GM04503 (cell line): ENCODE measurements at regions not wholly inside any gene's neighbourhood (a gene's known extent, or its start where the extent isn't known, plus 50 kb on each side); places are given as distances from the start of the nearest gene placed in this dataset.
"Not testable (repeated sequence)": the region's sequence is repeated elsewhere in the genome, so short reads cannot be mapped to it uniquely, and the experiment has no call there.

Source experiments
- DNase-seq: peaks from one replicate; pipeline ENCODE4 v3.0.0-alpha.2; 2012; ENCODE audit warnings: low read depth

DNA sequence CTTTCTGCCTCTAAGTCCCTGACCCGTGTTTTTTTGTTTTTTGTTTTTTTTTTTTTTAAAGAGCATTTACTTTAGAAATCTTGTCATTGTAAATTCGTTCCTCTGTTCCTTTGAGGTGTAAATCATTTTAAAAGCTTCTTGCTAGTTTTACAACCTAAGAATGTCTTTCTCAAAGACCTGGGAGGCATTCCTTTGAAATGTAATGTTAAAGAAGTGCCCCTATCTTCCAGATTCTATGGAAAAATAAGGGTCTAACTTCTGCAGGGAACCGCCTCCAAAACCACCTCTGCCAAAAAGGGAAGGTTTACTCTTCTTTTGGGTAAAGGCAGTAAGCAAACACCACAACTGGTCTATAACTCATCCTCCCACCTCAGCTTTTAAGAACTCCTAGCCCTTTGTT is 259.6 kb upstream of the ZNF804A start:
- no peak for DNase-seq

DNA sequence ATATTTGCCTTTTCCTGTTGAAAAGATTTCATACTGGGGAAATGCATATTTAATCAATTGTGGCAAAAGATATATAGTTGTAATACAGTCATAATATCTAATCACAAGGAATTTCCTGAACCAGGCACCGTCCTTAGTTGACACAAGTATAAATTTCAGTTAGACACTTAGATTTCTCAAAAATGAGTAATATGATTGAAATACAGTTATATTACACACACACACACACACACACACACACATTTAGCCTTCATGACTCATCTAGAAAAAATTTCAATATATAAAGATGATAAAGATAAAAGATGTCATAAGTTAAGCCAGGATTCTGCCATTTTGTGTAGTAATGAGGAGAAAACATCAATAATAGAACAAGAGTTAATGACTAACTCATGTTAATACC is 258.4 kb upstream of the ZNF804A start:
- no peak for DNase-seq

- DNase-seq = no peak
Measured at GRCh38 chr2:184346338-184346862, 251.9 kb upstream of the ZNF804A start.

GRCh38 chr2:184351126-184351525 is 247.2 kb upstream of the ZNF804A start:
- DNase-seq = no peak

- DNase-seq = no peak
Measured at GRCh38 chr2:184357033-184357432, 241.3 kb upstream of the ZNF804A start.

GRCh38 chr2:184359379-184359778 is 238.9 kb upstream of the ZNF804A start:
- DNase-seq = no peak

GRCh38 chr2:184363213-184363612 is 235.1 kb upstream of the ZNF804A start:
- DNase-seq = no peak

DNA sequence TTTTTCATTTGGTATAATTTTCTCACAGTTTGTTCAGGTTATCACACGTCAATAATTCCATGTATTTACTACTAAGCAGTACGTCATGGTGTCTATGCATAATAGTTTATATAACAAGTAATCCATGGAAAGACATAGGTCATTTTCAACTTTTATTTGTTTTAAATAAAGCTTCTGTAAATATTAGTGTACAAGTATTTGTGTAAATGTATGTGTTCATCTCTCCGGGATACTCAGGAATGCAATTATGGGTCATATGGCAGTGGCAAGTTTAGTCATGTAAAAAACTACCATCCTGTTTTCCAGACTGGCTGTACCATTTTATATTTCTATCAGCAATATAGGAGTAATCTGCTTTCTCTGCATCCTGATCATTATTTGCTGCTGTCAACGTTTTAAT is 231.1 kb upstream of the ZNF804A start:
- no peak for DNase-seq

DNA sequence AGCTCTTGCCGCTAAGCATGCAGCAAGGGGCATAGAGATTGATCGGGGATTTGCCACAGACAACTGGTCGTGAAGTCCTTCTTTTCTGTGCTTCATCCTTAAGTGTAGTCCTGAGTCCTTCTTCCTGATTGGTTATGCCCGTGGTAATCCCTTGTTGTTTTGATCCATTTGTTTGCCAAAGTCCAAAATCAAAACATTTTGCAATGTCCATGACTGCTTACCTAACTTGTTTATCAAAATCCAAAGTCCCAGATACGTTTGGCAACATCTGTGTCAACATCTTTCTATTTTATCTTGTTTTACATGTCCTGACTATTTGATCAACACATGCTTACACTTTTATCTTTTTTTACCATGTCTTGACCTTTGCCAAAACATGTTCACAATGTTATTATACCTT is 229.0 kb upstream of the ZNF804A start:
- DNase-seq = no peak

- DNase-seq = no peak
Measured at GRCh38 chr2:184370954-184371353, 227.4 kb upstream of the ZNF804A start.

DNA sequence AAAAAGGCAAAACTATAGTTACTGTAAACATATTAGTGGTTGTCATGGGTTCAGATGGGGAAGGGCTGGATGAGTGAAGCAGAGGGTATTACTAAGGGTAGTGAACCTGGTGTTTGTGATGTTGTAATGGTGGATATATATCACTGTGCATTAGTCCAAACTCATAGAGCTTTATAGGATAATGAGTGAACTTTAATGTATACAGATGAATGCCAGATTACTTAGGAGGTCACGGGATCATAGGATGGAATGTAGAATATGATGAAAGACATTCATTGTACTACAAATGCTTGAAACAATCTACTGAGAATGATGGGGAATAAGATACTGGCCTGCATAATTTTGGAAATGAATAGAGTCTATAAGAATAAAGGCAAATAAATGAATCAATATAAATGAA is 226.7 kb upstream of the ZNF804A start:
- no peak for DNase-seq

DNA sequence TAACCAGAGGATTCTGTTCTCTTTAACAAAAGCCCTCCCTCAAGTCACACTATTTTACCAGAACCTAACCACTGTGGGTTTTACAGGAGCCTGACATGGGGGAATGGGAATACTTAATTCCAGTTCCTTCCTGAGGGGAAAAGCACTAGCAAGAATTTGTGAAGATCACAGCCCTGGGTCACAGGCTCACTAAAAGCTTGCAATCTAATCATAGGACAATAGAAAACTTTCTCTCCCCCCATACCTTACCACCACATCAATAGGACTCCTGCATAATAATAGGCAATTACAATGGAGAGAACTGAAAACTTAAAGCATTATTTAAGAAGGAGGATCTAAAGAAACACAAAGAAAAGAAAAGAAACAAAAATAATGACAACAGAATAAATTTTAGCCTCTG is 225.8 kb upstream of the ZNF804A start:
- no peak for DNase-seq

- DNase-seq = no peak
Measured at GRCh38 chr2:184394642-184395041, 203.7 kb upstream of the ZNF804A start.

GRCh38 chr2:184402381-184402780 is 195.9 kb upstream of the ZNF804A start:
- DNase-seq = no peak

- DNase-seq = not testable (repeated sequence)
Measured at GRCh38 chr2:184407041-184407630, 191.2 kb upstream of the ZNF804A start.

- no peak for DNase-seq
Measured at GRCh38 chr2:184410160-184410559, 188.2 kb upstream of the ZNF804A start.

GRCh38 chr2:184413221-184413620 is 185.1 kb upstream of the ZNF804A start:
- DNase-seq = no peak

DNA sequence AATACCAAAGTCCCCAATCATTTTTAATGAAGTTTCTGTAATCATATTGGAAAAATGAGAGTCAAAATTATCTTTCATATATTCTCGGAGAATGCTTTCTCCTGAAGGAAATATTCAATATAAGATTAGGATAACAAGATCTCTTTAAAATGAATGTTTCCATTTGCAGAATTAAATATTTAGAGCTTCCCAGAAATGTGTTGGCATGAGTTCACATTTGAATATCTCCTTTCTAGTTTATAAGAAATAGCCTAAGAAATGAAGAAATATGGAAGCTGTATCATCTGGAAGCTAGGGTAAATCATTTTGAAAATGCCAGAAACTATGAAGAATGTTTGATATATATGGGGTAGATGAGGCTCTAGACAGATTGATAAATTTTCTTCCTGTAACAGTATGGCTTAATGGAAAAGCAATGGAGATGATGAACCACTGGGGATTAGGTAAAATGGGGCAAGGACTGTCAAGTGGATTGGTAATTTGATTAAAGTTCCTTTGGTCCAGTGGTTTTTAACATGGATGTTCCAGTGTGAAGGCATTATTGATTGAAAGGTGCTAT is 184.6 kb upstream of the ZNF804A start:
- DNase-seq = no peak

- DNase-seq = no peak
Measured at GRCh38 chr2:184416146-184416913, 182.0 kb upstream of the ZNF804A start.

GRCh38 chr2:184419744-184420143 is 178.6 kb upstream of the ZNF804A start:
- no peak for DNase-seq

DNA sequence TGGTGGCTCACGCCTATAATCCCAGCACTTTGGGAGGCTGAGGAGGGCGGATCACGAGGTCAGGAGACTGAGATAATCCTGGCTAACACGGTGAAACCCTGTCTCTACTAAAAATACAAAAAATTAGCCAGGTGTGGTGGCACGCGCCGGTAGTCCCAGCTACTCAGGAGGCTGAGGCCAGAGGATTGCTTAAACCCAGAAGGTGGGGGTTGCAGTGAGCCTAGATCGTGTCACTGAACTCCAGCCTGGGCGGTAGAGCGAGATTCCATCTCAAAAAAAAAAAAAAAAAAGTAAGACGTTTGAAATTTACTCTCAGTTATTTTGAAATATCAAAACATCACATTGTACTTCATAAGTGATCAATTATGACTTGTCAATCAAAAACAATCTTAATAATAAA is 176.9 kb upstream of the ZNF804A start:
- DNase-seq = not testable (repeated sequence)

DNA sequence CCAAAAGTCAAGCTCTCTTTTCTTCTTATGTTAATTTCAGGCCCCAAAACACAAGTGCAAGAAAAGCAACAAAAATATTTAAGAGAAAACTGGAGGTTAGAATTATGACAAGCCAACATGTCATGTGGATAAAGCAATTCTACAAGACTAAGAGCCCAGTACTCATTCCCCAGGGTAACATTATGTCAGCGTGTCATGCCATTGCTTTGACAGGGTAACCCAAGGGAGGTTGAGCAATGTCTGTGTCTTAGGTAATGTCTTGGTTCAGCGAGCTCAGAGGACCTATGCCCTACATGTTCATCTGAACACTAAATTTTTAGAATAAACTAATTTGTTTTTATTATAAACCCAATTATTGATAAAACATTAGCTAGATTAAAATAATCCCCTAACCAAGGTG is 173.2 kb upstream of the ZNF804A start:
- no peak for DNase-seq

DNA sequence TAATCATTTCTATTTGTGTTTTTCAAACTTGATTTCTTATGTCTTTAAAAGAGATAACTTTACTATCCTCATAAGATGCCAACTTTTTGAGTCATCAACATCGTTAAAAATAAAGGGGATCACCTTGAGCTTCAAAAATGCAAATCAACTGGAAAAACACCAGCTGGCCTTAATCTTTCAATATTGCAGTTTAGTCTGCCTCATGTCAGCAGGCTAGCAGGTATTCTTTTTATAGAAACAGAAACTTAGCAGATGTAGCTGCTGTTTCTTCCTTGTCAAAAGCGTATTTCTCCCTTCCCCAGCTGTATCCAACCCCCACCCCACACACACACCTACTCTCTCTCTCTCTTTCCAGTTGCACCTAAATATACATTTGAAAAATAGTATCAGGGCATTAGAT is 154.1 kb upstream of the ZNF804A start:
- DNase-seq = no peak
